Activated T-cell treated with anti-CD3 and anti-CD28 coated beads, Interleukin-2, amount 50 U/mL, for 1 hour (primary cell): ENCODE measurements at regions not wholly inside any gene's neighbourhood (a gene's known extent, or its start where the extent isn't known, plus 50 kb on each side); places are given as distances from the start of the nearest gene placed in this dataset.
"Not testable (repeated sequence)": the region's sequence is repeated elsewhere in the genome, so short reads cannot be mapped to it uniquely, and the experiment has no call there.

Source experiments
- DNase-seq: peaks from one replicate; pipeline ENCODE4 v3.0.0-alpha.2; 2020

GRCh38 chr3:194868831-194869230, 183.1 kb downstream of the FAM43A start:
- no peak for DNase-seq

DNA sequence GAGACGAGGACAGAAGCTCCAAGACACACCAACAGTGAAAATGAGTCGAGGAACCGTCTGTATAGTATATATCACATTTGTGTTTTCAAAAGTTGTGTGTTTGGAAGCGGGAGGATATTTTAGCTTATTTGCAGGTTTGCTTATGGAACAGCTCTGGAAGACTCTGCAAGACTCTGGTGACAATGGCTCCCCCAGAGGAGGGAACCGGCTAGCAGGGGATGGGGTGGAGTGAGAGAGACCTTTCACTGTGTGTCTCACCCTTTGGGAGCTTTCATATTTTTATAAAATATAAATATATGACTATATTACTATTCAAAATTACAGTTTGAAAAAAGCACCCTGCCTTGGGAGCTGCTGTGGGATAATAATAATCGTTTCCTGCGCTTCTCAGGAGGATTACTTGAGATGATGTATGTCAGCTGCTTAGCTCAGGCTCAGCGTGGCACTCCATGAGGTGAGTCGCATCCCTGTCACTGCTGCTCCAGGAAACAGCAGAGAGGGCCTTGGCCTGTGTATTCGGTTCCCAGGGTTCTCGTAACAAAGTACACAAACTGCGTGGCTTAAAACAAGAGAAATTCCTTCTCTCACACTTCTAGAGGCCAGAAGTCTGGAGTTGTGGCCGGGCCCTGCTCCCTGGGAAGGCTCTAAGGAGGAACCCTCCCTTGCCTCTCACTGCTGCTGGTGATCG, 183.9 kb downstream of the FAM43A start:
- DNase-seq, result no peak

DNA sequence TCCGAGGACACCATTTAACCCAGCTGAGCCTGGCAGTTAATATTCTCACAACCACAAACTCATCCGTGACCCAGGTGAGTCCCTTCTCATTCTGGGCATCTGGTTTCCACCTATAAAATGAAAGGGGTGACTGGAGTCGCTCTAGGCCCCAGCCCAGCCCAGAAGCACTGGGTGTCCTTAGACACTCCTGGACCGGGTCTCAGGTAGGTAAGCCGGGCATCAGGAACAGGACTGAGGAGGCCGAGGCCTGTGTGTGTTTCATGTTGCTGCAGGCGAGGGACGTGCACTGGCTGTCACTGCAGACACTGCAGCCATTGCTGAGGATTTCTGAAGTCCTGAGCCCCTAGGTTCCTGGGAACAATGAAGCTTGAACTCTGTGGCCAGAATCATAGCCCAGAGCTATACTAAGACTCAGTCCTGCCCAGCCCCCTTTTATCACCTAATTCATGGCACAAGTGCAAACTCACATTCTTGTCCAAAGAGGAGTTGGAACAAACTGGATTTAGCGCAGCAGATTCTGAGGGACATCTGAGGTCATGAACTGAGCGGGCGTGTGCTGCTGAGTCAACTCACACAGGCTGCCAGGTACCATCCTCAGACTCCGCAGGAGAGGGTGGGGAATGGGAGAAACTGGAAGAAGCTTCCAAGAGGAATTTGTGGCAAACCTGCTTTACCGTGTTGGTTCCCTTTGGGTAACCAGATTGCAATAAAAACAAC, 184.9 kb downstream of the FAM43A start:
- no peak for DNase-seq

DNA sequence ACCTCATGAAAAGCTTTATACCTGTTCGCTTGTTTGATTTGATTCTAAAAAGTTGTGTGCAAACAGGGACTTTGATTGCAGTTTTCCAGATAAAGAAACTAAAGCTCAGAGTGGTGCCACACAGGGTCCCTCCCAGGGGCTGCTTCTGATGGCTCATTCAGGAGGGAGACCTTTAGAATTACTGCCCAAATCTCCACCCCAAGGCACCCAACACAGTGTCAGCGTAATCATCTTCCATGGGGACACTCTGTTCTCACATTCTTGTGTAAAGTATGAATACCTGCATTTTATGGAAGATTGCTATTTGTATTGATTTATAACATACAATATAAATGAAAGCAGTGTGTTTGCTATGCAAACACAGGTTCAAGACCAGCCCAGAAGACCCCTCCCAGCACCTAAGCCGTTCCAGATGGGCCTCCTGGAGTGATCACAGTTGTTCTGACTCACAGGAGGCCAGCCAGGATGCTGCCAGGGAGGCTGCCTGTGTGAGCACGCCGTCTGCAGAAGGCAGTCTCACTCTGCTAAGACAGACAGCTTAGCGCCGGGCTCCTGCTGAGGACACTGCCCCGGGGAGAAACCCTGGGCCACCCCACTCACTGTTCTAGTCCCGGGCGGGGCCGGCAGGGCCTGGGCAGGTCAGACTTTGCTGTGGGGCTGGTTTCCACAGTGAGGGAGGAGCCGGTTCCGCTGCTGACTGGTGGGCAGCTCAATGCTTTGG, 185.6 kb downstream of the FAM43A start:
- DNase-seq, result no peak

- DNase-seq, result no peak
These were observed 186.4 kb downstream of the FAM43A start for GRCh38 chr3:194871864-194872668.

DNA sequence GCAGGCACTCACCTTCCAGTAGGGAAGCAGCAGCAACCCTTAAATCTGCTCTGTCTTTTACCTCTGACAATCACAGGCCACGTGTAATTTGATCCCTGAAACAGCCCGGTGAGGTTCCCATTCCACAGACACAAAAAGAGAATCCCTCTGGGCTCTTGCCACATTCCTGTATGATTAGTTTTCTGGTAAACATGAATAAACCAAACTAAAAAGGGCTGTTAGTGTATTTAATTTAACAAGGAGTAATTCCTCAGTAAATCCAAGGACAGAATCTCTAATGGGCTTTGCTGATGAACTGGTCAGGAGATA, 186.9 kb downstream of the FAM43A start:
- DNase-seq, result no peak

DNA sequence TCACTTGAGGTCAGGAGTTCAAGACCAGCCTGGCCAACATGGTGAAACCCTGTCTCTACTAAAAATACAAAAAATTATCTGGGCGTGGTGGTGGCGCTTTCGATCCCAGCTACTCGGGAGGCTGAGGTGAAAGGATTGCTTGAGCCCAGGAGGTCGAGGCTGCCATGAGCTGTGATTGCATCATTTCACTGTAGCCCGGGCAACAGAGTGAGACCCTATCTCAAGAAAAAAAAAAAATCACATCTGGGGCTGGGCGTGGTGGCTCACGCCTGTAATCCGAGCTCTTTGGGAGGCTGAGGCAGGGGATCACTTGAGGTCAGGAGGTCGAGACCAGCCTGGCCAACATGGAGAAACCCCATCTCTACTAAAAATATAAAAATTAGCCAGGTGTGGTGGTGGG, 187.8 kb downstream of the FAM43A start:
- DNase-seq, result not testable (repeated sequence)

- no peak for DNase-seq
These were observed 188.5 kb downstream of the FAM43A start for GRCh38 chr3:194874206-194874605.

- no peak for DNase-seq
These were observed 189.1 kb downstream of the FAM43A start for GRCh38 chr3:194874783-194875182.

DNA sequence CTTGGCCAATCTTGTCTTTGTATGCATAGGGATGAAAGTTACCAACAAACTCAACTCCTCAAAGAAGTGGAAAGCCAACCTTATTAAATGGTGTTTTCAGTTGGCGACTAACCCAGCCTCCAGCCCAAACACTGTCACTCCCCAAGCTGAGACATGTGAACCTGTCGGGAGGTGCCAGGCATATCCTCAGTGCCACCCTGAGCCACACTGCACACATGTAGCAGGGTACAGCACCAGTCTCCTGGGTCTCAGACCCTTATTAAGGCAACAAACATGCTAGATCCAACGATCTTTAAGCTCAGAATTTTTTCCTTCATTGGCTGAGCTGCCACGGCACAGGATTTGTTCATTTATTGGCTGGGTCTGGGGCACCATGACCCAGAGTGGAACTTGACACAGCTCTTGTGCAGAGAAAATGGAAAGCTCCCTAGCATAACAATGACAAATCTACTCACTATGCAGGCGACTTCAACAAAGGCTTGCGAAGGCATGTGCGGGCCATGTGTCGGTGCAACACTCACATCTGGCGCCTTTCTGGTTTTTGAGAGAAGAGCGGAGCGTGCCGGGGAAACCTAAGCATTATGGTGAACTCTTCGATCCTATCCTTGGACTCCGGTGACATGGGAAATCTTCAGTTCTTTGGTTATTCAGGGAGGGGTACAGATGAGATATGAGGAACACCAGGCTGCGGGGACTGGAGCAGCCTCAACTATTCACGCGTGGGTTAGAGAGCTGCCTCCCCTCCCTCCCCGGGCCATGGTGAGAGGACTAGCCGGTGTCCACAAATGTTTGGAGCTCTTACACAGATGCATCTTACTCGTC, 190.1 kb downstream of the FAM43A start:
- no peak for DNase-seq

- DNase-seq, result no peak
These were observed 190.9 kb downstream of the FAM43A start for GRCh38 chr3:194876403-194877095.

DNA sequence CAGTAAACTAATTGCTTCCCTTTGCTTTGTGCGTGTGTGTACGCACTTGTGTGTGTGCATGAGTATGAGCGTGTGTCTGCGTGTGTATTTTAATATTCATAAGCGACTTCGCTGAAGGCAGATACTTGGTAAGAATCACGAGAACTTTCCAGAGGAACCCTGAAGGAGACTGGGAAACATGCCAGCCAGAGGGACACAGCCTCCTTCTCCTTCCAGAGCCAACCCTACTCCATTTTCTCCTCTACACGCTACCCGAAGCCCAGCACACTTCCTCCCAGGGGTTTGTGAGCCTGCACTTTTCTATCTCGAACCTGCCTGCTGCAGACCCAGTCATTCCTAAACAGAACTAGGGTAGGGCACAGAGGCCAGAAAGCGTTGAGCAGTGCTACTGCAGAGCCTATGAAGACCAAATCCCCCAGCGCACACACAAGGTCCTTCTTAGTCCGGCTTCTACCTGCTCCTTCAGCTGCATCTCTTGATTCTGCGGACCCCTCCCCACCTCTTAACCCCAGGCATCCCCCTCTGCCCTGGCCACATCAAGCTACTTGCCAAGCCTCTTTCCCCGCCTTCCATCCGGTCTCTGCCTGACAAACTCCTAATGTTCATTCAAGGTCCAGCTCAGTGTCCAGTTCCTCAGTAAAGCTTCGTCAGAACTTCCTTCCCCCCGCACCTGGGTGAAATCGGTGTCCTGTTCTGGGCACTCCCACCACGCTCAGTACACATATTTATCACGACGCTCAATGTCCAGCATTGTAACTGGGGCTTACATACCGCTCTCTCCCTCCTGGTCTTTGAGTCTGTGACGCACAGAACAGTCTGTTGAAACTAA, 191.8 kb downstream of the FAM43A start:
- DNase-seq, result no peak

DNA sequence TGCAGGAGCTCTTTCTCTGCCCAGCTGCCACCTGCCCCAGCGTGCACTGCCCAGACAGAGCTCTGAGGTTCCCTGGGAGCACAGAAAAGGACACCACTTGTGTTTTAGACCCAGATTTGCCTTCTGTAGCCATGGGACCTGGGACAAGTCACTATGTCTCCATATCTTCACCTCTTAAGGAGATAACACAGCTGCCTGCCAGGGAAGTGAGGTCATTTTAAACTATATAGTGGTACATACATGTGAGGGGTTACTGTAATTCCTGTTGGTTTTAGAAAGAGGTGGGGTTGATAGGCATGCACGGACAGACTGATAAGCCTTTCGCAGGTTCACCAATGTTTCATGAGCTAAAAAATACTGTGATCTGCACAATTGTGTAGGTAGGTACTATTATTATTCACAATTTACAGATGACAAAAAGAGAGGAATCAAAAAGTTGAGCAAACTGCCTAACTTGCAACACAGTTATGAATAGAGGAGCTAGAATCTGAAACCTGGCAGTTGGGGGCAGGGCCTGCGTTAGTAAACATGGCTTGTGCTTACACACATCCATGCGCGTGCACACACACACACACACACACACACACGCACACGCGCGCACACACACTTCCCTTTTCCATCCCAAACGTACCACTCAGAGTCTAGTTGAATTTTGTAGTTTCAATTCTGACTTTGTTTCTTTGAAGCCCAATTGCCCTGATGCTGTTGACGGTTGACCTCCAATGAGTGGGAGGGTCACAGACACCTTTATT, 193.6 kb downstream of the FAM43A start:
- DNase-seq, result no peak

DNA sequence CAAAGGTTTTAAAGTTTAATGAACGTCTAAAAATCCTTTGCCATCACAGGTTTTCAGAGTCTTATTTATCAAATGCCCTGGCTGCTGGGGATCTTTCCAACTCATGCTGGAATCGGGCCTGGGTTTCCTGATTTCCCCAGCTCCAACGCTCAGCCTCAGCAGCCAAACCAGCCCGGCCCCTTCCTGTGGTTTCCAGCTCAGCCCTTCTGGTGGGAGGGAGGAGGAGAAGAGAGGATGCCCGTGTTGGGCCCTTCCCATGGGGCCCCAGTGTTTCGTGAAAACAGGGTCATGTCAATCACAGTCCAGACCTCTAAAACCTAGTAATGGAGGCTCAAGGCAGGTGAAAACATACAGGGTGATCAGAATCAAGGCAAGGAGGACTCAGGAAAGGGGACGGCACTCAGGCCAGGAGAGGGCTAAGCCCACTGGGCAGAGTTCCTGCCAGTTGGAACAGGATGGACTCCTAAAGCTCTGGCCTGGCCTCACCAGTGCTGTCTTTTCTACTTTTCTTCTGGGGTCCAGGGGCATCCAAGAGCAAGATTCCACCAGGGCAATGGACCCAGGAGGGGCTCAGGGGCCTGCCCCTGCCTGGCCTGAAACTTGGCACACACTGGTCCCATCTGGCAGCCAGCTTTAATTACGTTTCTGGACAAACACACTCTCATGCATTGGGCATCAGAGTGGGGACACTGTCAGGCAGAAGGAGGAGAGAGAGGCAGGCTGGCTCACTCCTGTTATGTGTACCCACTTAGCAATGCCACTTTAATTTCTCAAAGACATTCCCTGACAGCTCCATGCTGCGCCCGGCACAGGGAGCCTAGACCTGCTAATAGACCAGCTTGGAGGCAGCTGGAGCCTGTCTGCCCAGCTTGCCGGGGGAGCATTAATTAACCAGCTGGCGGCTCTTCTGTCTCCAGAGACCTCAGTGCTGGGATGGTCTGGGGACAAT, 194.6 kb downstream of the FAM43A start:
- DNase-seq, result no peak

GRCh38 chr3:194880940-194881925, 195.6 kb downstream of the FAM43A start:
- DNase-seq, result no peak

DNA sequence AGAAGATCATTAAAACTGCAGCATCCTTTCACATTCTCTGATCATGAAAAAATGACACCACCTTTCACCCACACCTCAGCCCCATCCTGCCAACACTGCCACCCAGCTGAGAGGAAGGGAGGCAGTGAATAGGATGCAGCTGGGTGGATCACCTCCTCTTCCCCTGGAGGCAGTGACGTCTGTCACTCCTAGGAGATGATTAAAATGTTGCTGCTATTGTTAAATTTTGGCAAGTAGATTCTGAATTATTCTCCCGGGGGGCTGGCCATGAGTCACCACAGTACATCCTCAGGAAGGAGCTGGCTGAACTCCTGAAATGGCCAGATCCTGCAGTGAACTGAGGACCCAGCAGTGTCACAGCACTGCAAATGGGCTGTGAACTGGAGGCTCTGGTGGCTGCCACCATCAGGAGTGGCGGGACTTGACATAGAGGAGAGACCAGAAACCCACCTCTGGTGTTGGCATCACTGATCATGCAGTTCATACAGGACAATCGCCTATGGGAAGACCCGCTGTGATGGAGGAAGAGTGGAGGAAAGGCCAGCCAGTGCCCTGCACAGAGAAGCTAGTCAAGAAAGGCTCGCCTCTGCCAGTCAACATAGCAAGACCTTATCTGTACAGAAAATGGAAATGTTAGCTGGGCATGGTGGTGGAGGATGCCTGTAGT, 199.1 kb downstream of the FAM43A start:
- DNase-seq, result no peak

DNA sequence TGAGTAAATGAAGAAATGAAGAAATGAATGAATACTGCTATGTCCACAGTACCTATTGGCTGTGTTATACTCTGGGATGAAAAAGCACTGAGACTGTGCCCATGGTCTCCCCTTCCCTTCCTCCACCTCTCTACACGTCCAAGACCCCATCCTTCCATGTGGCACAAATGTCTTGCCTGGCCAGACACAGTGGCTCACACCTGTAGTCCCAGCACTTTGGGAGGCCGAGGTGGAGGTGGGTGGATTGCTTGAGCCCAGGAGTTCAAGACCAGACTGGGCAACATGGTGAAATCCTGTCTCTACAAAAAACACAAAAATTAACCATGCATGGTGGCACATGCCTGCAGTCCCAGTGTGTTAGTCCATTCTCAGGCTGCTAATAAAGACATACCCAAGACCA, 200.1 kb downstream of the FAM43A start:
- no peak for DNase-seq
